K562 (cell line): ENCODE measurements at regions not wholly inside any gene's neighbourhood (a gene's known extent, or its start where the extent isn't known, plus 50 kb on each side); places are given as distances from the start of the nearest gene placed in this dataset.

Source experiments
- ATAC-seq: fragments of 200-7000 bp; cut with Tn5 transposase; 3 replicates; pipeline ENCODE4 v1.9.1; 2020; ENCODE audit warnings: moderate library complexity
- BruUV-seq: library from RNA; stranded (reverse); fragments of 400-500 nt; replicated peaks from 2 replicates; lab custom pipeline; 2021; lab: Mats Ljungman, UMichigan
- CTCF ChIA-PET: fragments of 300-600 bp; formaldehyde crosslinking; extraction: SDS; loops from one replicate; lab custom pipeline; 2021; ENCODE audit warnings: low intra/inter-chr PET ratio; lab: Yijun Ruan, JAX
- POLR2A ChIA-PET: fragments of 300-600, 350-650 bp; sonication (Branson Sonifier 250); formaldehyde crosslinking; extraction: SDS; loops from one replicate; lab custom pipeline; 2021; ENCODE audit warnings: antibody characterized with exemption, inconsistent platforms; lab: Yijun Ruan, JAX
- DNase-seq, 4 experiments: peaks; one replicate each; pipeline versions ENCODE4 v3.0.0 to v3.0.0-alpha.2; 2011 to 2018; ENCODE audit warnings: low spot score in 3 of 4, mixed read lengths in 3 of 4; ENCODE audit errors: extremely low read depth in 1 of 4
- FAIRE-seq: peaks from 2 replicates; lab custom pipeline; 2011; peaks lifted over from hg19 to GRCh38; lab: Jason Lieb, UNC
- H2AFZ ChIP-seq: 2 replicates; pipeline ENCODE4 v1.6.0; 2011; ENCODE audit warnings: low read depth, low read length, control low read depth, inconsistent platforms
- H3K27ac ChIP-seq: fragments of 200-600 bp; 3 replicates; pipeline ENCODE4 v1.8.0; 2011; ENCODE audit warnings: low read depth, mild to moderate bottlenecking, control low read depth, inconsistent platforms, low read length, moderate library complexity, mixed read lengths; ENCODE audit errors: extremely low read depth
- H3K27me3 ChIP-seq, 2 experiments: fragments of 300-600 bp in 1 of 2; 2 replicates in 1 of 2; 3 replicates in 1 of 2; pipeline versions ENCODE4 v1.6.0 to v1.8.0; 2011; ENCODE audit warnings: inconsistent platforms in 2 of 2, low read length in 2 of 2, mild to moderate bottlenecking in 1 of 2, mixed read lengths in 1 of 2, moderate library complexity in 1 of 2; ENCODE audit not compliant: control insufficient read depth in 2 of 2, insufficient read depth in 2 of 2
- H3K36me3 ChIP-seq: fragments of 300-600 bp; 3 replicates; pipeline ENCODE4 v1.8.0; 2011; ENCODE audit warnings: mild to moderate bottlenecking, low read length, inconsistent platforms; ENCODE audit not compliant: control insufficient read depth, insufficient read depth
- H3K4me1 ChIP-seq, 2 experiments: fragments of 200-600 bp in 1 of 2; replicated peaks in 1 of 2; 2 replicates in 1 of 2; 3 replicates in 1 of 2; pipeline versions ENCODE4 v1.5.1 to v1.8.0; 2011; ENCODE audit warnings: inconsistent platforms in 2 of 2, low read length in 2 of 2, mild to moderate bottlenecking in 1 of 2, mixed read lengths in 1 of 2, moderate library complexity in 1 of 2; ENCODE audit not compliant: control insufficient read depth in 2 of 2, insufficient read depth in 2 of 2
- H3K4me2 ChIP-seq: 2 replicates; pipeline ENCODE4 v1.6.1; 2011; ENCODE audit warnings: low read length, control low read depth, inconsistent platforms, mixed read lengths; ENCODE audit not compliant: insufficient read depth
- H3K4me3 ChIP-seq: fragments of 200-600 bp; sonication (generic), shearing (Covaris generic); 2 replicates; pipeline ENCODE4 v1.5.1; 2016; ENCODE audit warnings: control low read depth, inconsistent platforms
- H3K79me2 ChIP-seq: fragments of 200-600 bp; 3 replicates; pipeline ENCODE4 v1.8.0; 2011; ENCODE audit warnings: low read length, inconsistent platforms; ENCODE audit not compliant: control insufficient read depth, insufficient read depth
- H3K9ac ChIP-seq, 2 experiments: 2 replicates each; pipeline versions ENCODE4 v1.6.0 to v1.6.1; 2011; ENCODE audit warnings: low read depth in 2 of 2, low read length in 2 of 2, control low read depth in 1 of 2, inconsistent platforms in 1 of 2, mild to moderate bottlenecking in 1 of 2, mixed read lengths in 1 of 2; ENCODE audit not compliant: insufficient read depth in 1 of 2
- H3K9me1 ChIP-seq: one replicate; pipeline ENCODE4 v1.6.0; 2011; ENCODE audit warnings: inconsistent platforms, mild to moderate bottlenecking, low read length, moderate library complexity; ENCODE audit not compliant: control insufficient read depth, insufficient read depth
- H3K9me3 ChIP-seq: replicated peaks from 2 replicates; pipeline ENCODE4 v1.5.1; 2011; ENCODE audit warnings: low read depth, low read length, inconsistent platforms; ENCODE audit not compliant: control insufficient read depth, insufficient read depth
- H4K20me1 ChIP-seq: replicated peaks from 2 replicates; pipeline ENCODE4 v1.6.1; 2011; ENCODE audit warnings: low read length, inconsistent platforms, mixed read lengths; ENCODE audit not compliant: control insufficient read depth, insufficient read depth
- HLTF ChIP-seq: fragments of 450-650 bp; IDR thresholded peaks from 2 replicates; pipeline ENCODE4 v1.6.1; 2016
- NCOA4 ChIP-seq: fragments of 450-650 bp; IDR thresholded peaks from 2 replicates; pipeline ENCODE4 v1.6.1; 2018; ENCODE audit warnings: mild to moderate bottlenecking; ENCODE audit not compliant: partially characterized antibody
- NFYB ChIP-seq: IDR thresholded peaks from 2 replicates; pipeline ENCODE4 v1.6.1; 2011; ENCODE audit warnings: mild to moderate bottlenecking, moderate library complexity; ENCODE audit not compliant: insufficient read length; ENCODE audit errors: extremely low read depth
- NR1H2 ChIP-seq: sonication (generic); formaldehyde crosslinking; IDR thresholded peaks from 2 replicates; pipeline ENCODE4 v1.4.0; 2020; ENCODE audit warnings: mild to moderate bottlenecking, missing genetic modification reagents
- PCBP2 ChIP-seq: fragments of 200-400 bp; formaldehyde crosslinking; IDR thresholded peaks from 2 replicates; pipeline ENCODE4 v1.6.1; 2018; ENCODE audit warnings: low read length, low read depth, mild to moderate bottlenecking, moderate library complexity; ENCODE audit not compliant: poor library complexity, severe bottlenecking
- ZNF143 ChIP-seq: sonication (generic); formaldehyde crosslinking; IDR thresholded peaks from 2 replicates; pipeline ENCODE4 v1.9.0; 2022; ENCODE audit warnings: mild to moderate bottlenecking, missing genetic modification reagents
- whole genome bisulfite sequencing: fragments of 100-300 bp; shearing (Covaris generic); methylation state at CpG from one replicate; pipeline ENCODE4 v1.1.6; 2016; ENCODE audit warnings: low coverage, mixed read lengths; ENCODE audit not compliant: insufficient coverage; ENCODE audit errors: missing lambda C conversion rate; 5-methylcytosine and 5-hydroxymethylcytosine counted together
- in situ Hi-C: fragments of 300-500 bp; cut with MboI; formaldehyde crosslinking; loops from 4 replicates; pipeline ENCODE4 v1.15.0; 2018; ENCODE audit warnings: inconsistent platforms, mixed read lengths
- intact Hi-C: fragments of 100-400 bp; cut with micrococcal nuclease; formaldehyde crosslinking; loops from 2 replicates; pipeline ENCODE4 v1.14.2; 2022

DNA sequence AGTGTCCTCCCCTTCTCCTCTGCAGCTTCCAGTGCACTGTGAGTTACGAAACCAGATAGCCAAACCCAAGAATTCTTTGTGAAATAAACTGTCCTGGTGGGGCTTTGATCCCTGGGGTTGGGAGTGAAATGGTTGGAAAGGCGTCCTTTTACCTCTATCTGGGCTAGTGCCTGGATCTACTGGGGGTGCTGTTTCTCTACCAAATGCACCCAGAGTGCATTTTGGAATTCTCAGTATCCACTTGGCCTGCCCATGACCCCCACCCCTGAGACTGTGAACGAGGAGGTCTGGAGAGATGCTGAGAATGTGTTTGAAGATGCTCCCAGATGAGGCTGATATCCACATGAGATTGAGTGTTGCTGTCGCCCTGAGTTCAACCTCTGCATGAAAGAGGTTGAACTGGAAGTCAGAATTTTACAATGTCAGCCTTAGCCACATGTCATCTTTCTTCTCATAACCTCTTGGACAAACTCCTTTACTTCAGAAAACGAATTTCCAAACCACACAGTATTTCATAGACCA, 87.1 kb upstream of the CLMN start:
- no peak for TF ChIP-seq ZNF143 (CRISPR knock-in tag)
- TF ChIP-seq NCOA4, result no peak
- TF ChIP-seq HLTF, result no peak
- no peak for TF ChIP-seq PCBP2
- TF ChIP-seq NFYB, result no peak
- Histone ChIP-seq H2AFZ (no peak overlapping the region), H3K9me3 (no peaks in the 10 kb centered on the region), H3K27me3 (peaks cover 3 to 23% of the 10 kb centered on the region in 2 experiments; a peak in 3 of 5 replicates), H3K9ac (no peak overlapping the region), H3K4me2 (no peak overlapping the region), H3K4me3 (no peak overlapping the region), H3K9me1 (no peaks in the 10 kb centered on the region), H3K79me2 (no peaks in the 10 kb centered on the region), H4K20me1 (no peaks in the 10 kb centered on the region; the same call in 1 of the 2 replicates), H3K36me3 (no peaks in the 10 kb centered on the region), H3K4me1 (no peaks in the 10 kb centered on the region), H3K27ac (no peak overlapping the region)
- intact Hi-C loops, result no loop called here
- FAIRE-seq (no peak), ATAC-seq (no peak), DNase-seq (no peak)
- no TSS peak for BruUV-seq
- CTCF ChIA-PET, result no interaction called here
- in situ Hi-C loops, result no loop called here
- 0% methylated on average over 3 of the region's 5 CpGs for WGBS
- POLR2A ChIA-PET, result no interaction called here

DNA sequence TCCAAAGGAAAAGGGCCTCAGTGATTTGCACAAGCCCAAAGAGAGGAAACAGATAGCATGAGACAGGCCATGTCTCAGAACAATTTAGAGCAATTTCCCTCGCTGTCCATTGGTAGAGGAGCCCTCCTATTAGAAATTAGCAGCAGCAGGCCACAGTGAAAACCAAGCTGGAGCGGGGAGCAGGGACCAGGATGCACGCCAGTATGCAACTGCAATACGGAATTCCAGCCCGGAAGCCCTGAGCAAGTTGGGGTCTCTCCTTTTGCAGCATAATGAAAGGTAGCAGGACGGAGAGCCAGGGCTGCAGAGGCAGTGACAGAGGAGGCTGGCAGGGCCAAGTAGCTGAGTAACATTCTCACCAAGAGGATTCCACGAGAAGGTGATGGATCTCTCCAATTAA, 84.9 kb upstream of the CLMN start:
- Histone ChIP-seq H3K9ac (no peak overlapping the region), H3K27ac (no peak overlapping the region), H3K4me3 (no peak overlapping the region), H3K36me3 (no peaks in the 10 kb centered on the region), H3K9me3 (no peaks in the 10 kb centered on the region), H3K79me2 (no peaks in the 10 kb centered on the region), H3K27me3 (peaks cover 0 to 19% of the 10 kb centered on the region in 2 experiments; a peak in 3 of 5 replicates), H4K20me1 (no peaks in the 10 kb centered on the region; the same call in 1 of the 2 replicates), H3K9me1 (no peaks in the 10 kb centered on the region), H3K4me2 (no peak overlapping the region), H2AFZ (no peak overlapping the region), H3K4me1 (no peaks in the 10 kb centered on the region)
- no peak for FAIRE-seq
- no TSS peak for BruUV-seq
- no peak for DNase-seq
- in situ Hi-C loops, result no loop called here
- ChIA-PET CTCF (no interaction called here), POLR2A (no interaction called here)
- ATAC-seq, result no peak
- intact Hi-C loops, result no loop called here
- 0% methylated on average over 3 of the region's 7 CpGs for WGBS
- TF ChIP-seq NR1H2, result no peak
